Tibial artery (tissue), 4 donors: ENCODE measurements at regions not wholly inside any gene's neighbourhood (a gene's known extent, or its start where the extent isn't known, plus 50 kb on each side); places are given as distances from the start of the nearest gene placed in this dataset.

ENCODE experiments used
- DNase-seq, 2 donors: peaks; one replicate each; pipeline ENCODE4 v3.0.0-alpha.2; 2019
- H3K27ac ChIP-seq, 2 donors: fragments of 200-600 bp; sonication (generic) in 1 of 2; 1 replicate in 1 of 2; 2 replicates in 1 of 2; pipeline ENCODE4 v1.5.1; 2018 to 2019; ENCODE audit warnings: mild to moderate bottlenecking in 1 of 2
- H3K27me3 ChIP-seq, 2 donors: fragments of 200-600 bp; sonication (generic) in 1 of 2; one replicate each; pipeline versions ENCODE4 v1.5.1 to v1.6.0; 2016 to 2019
- H3K36me3 ChIP-seq, 3 donors: fragments of 200-600 bp; sonication (generic) in 2 of 3; one replicate each; pipeline ENCODE4 v1.5.1; 2016 to 2019; ENCODE audit warnings: mild to moderate bottlenecking in 2 of 3
- H3K4me1 ChIP-seq, 4 donors: fragments of 200-600 bp; sonication (generic) in 2 of 4; 1 replicate in 3 of 4; 2 replicates in 1 of 4; pipeline ENCODE4 v1.5.1; 2016 to 2019
- H3K4me3 ChIP-seq, 2 donors: fragments of 200-600 bp; sonication (generic) in 1 of 2; 1 replicate in 1 of 2; 2 replicates in 1 of 2; pipeline ENCODE4 v1.5.1; 2018 to 2019; ENCODE audit warnings: mild to moderate bottlenecking in 2 of 2
- H3K9me3 ChIP-seq, 3 donors: fragments of 200-600 bp; sonication (generic) in 1 of 3; one replicate each; pipeline ENCODE4 v1.5.1; 2016 to 2019
- CTCF ChIP-seq, 2 experiments: fragments of 200-600 bp in 1 of 2; fragments of 450-650 bp in 1 of 2; IDR thresholded peaks; one replicate each; pipeline ENCODE4 v1.5.1; 2017 to 2019; ENCODE audit warnings: antibody characterized with exemption in 2 of 2, mild to moderate bottlenecking in 1 of 2, moderate library complexity in 1 of 2
- intact Hi-C: fragments of 100-400 bp; cut with DNase I; formaldehyde crosslinking; loops from one replicate; pipeline ENCODE4 v1.15.0; 2023; ENCODE audit warnings: low total_unique reads

DNA sequence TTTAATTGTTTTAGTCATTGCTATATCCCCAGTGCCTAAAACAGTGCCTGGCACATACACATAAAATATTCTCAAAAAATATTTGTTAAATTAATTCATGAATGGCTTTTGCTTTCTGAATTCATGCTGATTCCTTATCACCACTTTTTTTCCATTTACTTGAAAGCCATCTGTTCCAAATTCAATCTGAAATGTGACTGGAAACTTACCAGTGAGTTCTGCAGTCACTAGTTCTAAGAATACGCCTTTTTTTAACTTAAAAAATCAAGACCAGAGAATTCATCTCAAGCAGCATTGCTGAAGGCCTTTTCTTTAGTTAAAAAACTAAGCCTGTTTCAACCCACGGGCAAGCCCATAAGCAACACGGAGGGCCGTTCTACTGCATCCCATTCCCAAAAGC lies 114.0 kb upstream of the ERCC4 start:
- intact Hi-C loops = no loop called here
- no peak for DNase-seq
- TF ChIP-seq CTCF (IDR thresholded peaks at IDR 0.05) = no peak
- no peaks in the 10 kb centered on the region for H3K4me1 ChIP-seq
- no peak overlapping the region for H3K27ac ChIP-seq
- H3K27me3 ChIP-seq = no peaks in the 10 kb centered on the region
- H3K36me3 ChIP-seq = no peaks in the 10 kb centered on the region
- H3K4me3 ChIP-seq = no peak overlapping the region
- no peaks in the 10 kb centered on the region for H3K9me3 ChIP-seq

DNA sequence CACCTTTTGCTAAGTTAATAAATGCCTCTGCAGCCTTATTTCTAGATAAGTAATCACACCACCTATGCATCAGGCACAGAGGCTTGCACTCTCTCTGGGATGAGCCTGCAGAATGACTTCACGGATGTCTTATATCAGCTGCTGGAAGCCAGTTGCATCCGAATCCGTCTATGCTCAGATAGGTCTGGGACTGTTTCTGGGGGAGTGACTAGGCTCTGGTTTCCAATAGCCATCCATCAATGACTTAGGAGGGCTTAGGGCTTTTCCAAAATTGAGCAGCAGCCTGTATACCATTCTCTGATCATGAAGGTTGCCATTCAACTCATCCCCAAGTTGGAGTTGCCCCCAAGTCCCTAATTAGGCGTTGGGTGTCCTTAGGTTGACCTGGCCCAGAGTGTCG lies 113.3 kb upstream of the ERCC4 start:
- Histone ChIP-seq H3K4me1 (no peaks in the 10 kb centered on the region), H3K27ac (no peak overlapping the region), H3K27me3 (no peaks in the 10 kb centered on the region), H3K4me3 (no peak overlapping the region), H3K9me3 (no peaks in the 10 kb centered on the region), H3K36me3 (no peaks in the 10 kb centered on the region)
- no peak for DNase-seq
- intact Hi-C loops = no loop called here
- TF ChIP-seq CTCF (IDR thresholded peaks at IDR 0.05) = no peak

DNA sequence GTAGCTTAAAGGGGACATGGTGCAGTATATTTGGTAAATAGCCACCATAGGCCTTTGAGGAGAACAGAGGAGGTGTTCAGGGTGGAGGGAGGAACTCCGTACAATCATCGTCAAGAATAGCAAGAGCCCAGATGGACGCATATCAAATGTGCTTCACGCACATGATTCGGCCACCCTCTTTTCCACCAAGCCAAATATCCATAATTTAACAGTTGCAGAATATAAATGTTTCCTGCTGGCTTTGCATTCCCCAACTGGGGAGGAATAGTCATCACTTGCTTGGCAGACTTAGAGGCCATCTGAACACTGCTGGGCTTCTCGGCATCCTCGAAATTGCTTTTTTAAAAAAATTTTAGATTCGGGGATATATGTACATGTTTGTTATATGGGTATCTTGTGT lies 111.9 kb upstream of the ERCC4 start:
- no peaks in the 10 kb centered on the region for H3K27me3 ChIP-seq
- H3K36me3 ChIP-seq = no peaks in the 10 kb centered on the region
- no peak overlapping the region for H3K27ac ChIP-seq
- no peak overlapping the region for H3K4me3 ChIP-seq
- TF ChIP-seq CTCF (IDR thresholded peaks at IDR 0.05) = no peak
- intact Hi-C loops = no loop called here
- H3K9me3 ChIP-seq = no peaks in the 10 kb centered on the region
- no peaks in the 10 kb centered on the region for H3K4me1 ChIP-seq
- DNase-seq = no peak

DNA sequence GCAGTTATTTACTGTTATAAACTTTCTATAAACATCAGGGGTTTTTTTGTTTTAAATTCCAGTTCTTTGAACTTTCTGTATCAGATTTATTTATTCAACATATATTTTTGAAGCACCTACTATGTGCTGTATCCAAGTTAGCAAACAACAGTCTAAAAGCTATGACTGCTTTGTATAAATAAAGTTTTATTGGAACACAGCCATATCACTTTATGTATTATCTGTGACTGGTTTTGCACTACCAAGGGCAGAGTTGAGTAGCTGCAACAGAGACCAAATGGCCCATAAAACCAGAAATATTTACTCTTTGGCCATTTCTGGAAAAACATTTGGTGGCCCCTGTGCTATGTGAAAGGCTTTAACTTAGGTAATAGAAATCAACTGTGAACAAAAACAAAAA lies 110.2 kb upstream of the ERCC4 start:
- no peaks in the 10 kb centered on the region for H3K27me3 ChIP-seq
- no peak for TF ChIP-seq CTCF (IDR thresholded peaks at IDR 0.05)
- intact Hi-C loops = no loop called here
- no peak overlapping the region for H3K27ac ChIP-seq
- H3K4me1 ChIP-seq = no peaks in the 10 kb centered on the region
- DNase-seq = no peak
- H3K36me3 ChIP-seq = no peaks in the 10 kb centered on the region
- no peaks in the 10 kb centered on the region for H3K9me3 ChIP-seq
- H3K4me3 ChIP-seq = no peak overlapping the region

DNA sequence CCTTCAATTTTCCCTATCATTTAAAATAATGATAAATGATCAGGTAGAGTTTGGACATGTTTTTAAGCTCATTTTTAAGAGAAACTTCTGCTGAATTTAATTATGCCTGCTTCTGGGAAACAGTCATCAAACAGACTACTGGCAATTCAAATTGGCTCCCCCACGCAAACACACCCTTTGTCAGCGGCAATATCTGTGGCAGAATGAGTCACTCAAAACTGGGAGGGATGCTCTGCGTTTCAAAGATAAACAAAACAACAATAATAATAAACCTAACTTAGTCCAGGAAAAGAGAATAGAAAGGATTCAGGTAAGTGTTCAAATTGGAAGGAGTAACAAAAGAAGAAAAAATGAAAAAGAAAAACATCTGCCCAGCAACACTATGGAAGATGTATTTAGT lies 108.1 kb upstream of the ERCC4 start:
- Histone ChIP-seq H3K9me3 (no peaks in the 10 kb centered on the region), H3K36me3 (no peaks in the 10 kb centered on the region), H3K4me1 (no peaks in the 10 kb centered on the region), H3K27ac (no peak overlapping the region), H3K27me3 (peaks cover 0 to 4% of the 10 kb centered on the region in 2 donors), H3K4me3 (no peak overlapping the region)
- no peak for DNase-seq
- intact Hi-C loops = no loop called here
- no peak for TF ChIP-seq CTCF (IDR thresholded peaks at IDR 0.05)

GRCh38 chr16:13816701-13817100 lies 103.3 kb upstream of the ERCC4 start:
- no peak overlapping the region for H3K27ac ChIP-seq
- no peak overlapping the region for H3K4me3 ChIP-seq
- H3K9me3 ChIP-seq = no peaks in the 10 kb centered on the region
- H3K4me1 ChIP-seq = no peaks in the 10 kb centered on the region
- H3K27me3 ChIP-seq = peaks cover 0 to 7% of the 10 kb centered on the region in 2 donors
- intact Hi-C loops = no loop called here
- TF ChIP-seq CTCF (IDR thresholded peaks at IDR 0.05) = no peak
- DNase-seq = no peak
- H3K36me3 ChIP-seq = no peaks in the 10 kb centered on the region
